ENCODE measurements at regions not wholly inside any gene's neighbourhood (a gene's known extent, or its start where the extent isn't known, plus 50 kb on each side); places are given as distances from the start of the nearest gene placed in this dataset.

GRCh38 chr2:173666171-173666888 lies 298.8 kb downstream of the SP3 start:
- DNase-seq (no peak), ATAC-seq (no peak)
- Histone ChIP-seq H3K4me1 (no peaks in the 10 kb centered on the region), H3K9me3 (peaks cover 0 to 6% (median 0%) of the 10 kb centered on the region in 11 donors), H3K27me3 (peaks cover 0 to 14% (median 0%) of the 10 kb centered on the region in 7 donors), H3K27ac (no peak overlapping the region), H3K4me3 (no peak overlapping the region), H3K36me3 (no peaks in the 10 kb centered on the region)
- intact Hi-C loops (cut with DNase I): no loop called here
- WGBS, 2 donors: 57 to 67% methylated on average over 8 of the region's 8 CpGs
- TF ChIP-seq CTCF (IDR thresholded peaks at IDR 0.05): no peak

GRCh38 chr2:173667014-173667413 lies 298.2 kb downstream of the SP3 start:
- no peak for TF ChIP-seq CTCF (IDR thresholded peaks at IDR 0.05)
- H3K4me1 ChIP-seq: no peaks in the 10 kb centered on the region
- WGBS, 2 donors: 75 to 79% methylated on average over 3 of the region's 3 CpGs
- H3K27ac ChIP-seq: no peak overlapping the region
- peaks cover 0 to 6% (median 0%) of the 10 kb centered on the region in 11 donors for H3K9me3 ChIP-seq
- no peaks in the 10 kb centered on the region for H3K36me3 ChIP-seq
- no peak overlapping the region for H3K4me3 ChIP-seq
- intact Hi-C loops (cut with DNase I): no loop called here
- ATAC-seq: no peak
- DNase-seq: no peak
- H3K27me3 ChIP-seq: peaks cover 0 to 14% (median 0%) of the 10 kb centered on the region in 7 donors

GRCh38 chr2:173667415-173667814 lies 297.8 kb downstream of the SP3 start:
- no peak for DNase-seq
- Histone ChIP-seq H3K4me1 (no peaks in the 10 kb centered on the region), H3K27ac (no peak overlapping the region), H3K4me3 (no peak overlapping the region), H3K36me3 (no peaks in the 10 kb centered on the region), H3K9me3 (peaks cover 0 to 6% (median 0%) of the 10 kb centered on the region in 11 donors), H3K27me3 (peaks cover 0 to 14% (median 0%) of the 10 kb centered on the region in 7 donors)
- TF ChIP-seq CTCF (IDR thresholded peaks at IDR 0.05): no peak
- intact Hi-C loops (cut with DNase I): no loop called here
- no peak for ATAC-seq
- WGBS, 2 donors: 95 to 98% methylated on average over 2 of the region's 2 CpGs

- intact Hi-C loops (cut with DNase I): no loop called here
- 99 to 100% methylated on average over 1 of the region's 1 CpG for WGBS, 2 donors
These were observed 295.8 kb downstream of the SP3 start for GRCh38 chr2:173669271-173669853.

More at GRCh38 chr2:173669271-173669853, 295.8 kb downstream of the SP3 start:
- H3K4me3 ChIP-seq: no peak overlapping the region
- H3K9me3 ChIP-seq: peaks cover 0 to 6% (median 0%) of the 10 kb centered on the region in 11 donors
- ATAC-seq (no peak), DNase-seq (no peak)
- no peak overlapping the region for H3K27ac ChIP-seq
- no peaks in the 10 kb centered on the region for H3K4me1 ChIP-seq
- H3K36me3 ChIP-seq: no peaks in the 10 kb centered on the region
- H3K27me3 ChIP-seq: peaks cover 0 to 11% (median 0%) of the 10 kb centered on the region in 7 donors
- no peak for TF ChIP-seq CTCF (IDR thresholded peaks at IDR 0.05)

Measured in heart right ventricle (tissue), 16 donors.